ENCODE measurements at regions not wholly inside any gene's neighbourhood (a gene's known extent, or its start where the extent isn't known, plus 50 kb on each side); places are given as distances from the start of the nearest gene placed in this dataset.

- Histone ChIP-seq H2AK9ac (replicated peaks; ENCODE audit: low read depth, low read length, poor library complexity) (no peak overlapping the region), H3K4me3 (ENCODE audit: insufficient read depth, low read depth, low read length) (no peak overlapping the region), H3K14ac (replicated peaks; ENCODE audit: low read depth, low read length) (no peak overlapping the region; the same call in 1 of the 2 replicates), H4K5ac (ENCODE audit: low read depth, low read length) (0 out of 2 replicates have a peak overlapping the region, but pooled peaks have one; percentile 14), H2BK5ac (ENCODE audit: low read depth, low read length, poor library complexity, severe bottlenecking) (peak overlapping the region; percentile 1), H2BK20ac (ENCODE audit: low read depth, low read length) (no peak overlapping the region), H3K27me3 (ENCODE audit: control insufficient read depth, insufficient read depth, low read length) (no peaks in the 10 kb centered on the region), H2AFZ (replicated peaks; ENCODE audit: low read length, poor library complexity) (no peak overlapping the region), H3K9me3 (ENCODE audit: control insufficient read depth, insufficient read depth, low read length) (no peaks in the 10 kb centered on the region), H3K56ac (ENCODE audit: extremely low read depth, insufficient read depth, low read length) (no peak overlapping the region), H3K9me1 (ENCODE audit: insufficient read depth, low read length) (peaks cover 18% of the 10 kb centered on the region), H2AK5ac (ENCODE audit: low read depth, low read length) (no peak overlapping the region), H3K4me1 (ENCODE audit: control insufficient read depth, insufficient read depth, low read length) (peaks cover 14% of the 10 kb centered on the region), H4K20me1 (ENCODE audit: insufficient read depth, low read length) (no peaks in the 10 kb centered on the region), H3K4ac (ENCODE audit: low read depth, low read length) (no peak overlapping the region), H3K9ac (ENCODE audit: low read depth, low read length) (no peak overlapping the region), H2BK120ac (ENCODE audit: low read depth, low read length) (no peak overlapping the region), H4K91ac (ENCODE audit: insufficient read depth, low read depth, low read length) (no peak overlapping the region), H2BK15ac (ENCODE audit: low read depth, low read length) (0 out of 3 replicates have a peak overlapping the region, but pooled peaks have one; percentile 28), H3K23ac (ENCODE audit: low read depth, low read length) (no peak overlapping the region), H3K36me3 (ENCODE audit: control insufficient read depth, insufficient read depth, low read length) (no peaks in the 10 kb centered on the region), H3K79me1 (ENCODE audit: low read depth in 1 of 2, low read length in 2 of 2) (no peaks in the 10 kb centered on the region), H3K27ac (ENCODE audit: insufficient read depth, low read length) (no peak overlapping the region), H4K8ac (ENCODE audit: low read depth in 2 of 2, low read length in 2 of 2) (peak overlapping the region; percentile 69 to 74; a peak in 3 of 4 replicates), H3K4me2 (ENCODE audit: low read depth, low read length) (no peak overlapping the region), H3K18ac (ENCODE audit: low read depth, low read length) (0 out of 2 replicates have a peak overlapping the region, but pooled peaks have one; percentile 7)
- dilution Hi-C loops (cut with HindIII; ENCODE audit: low sequenced_read_pairs, unreplicated experiment) (no loop called here), in situ Hi-C loops (cut with MboI; ENCODE audit: low sequenced_read_pairs) (no loop called here), intact Hi-C loops (cut with micrococcal nuclease) (no loop called here)
- no peak for ATAC-seq (ENCODE audit: low read depth)
- WGBS, 2 experiments (ENCODE audit: extremely low coverage in 2 of 2, insufficient read length in 1 of 2), result no CpG with 5 or more reads among the region's 2 CpGs
- ChIA-PET CTCF (no interaction called here), POLR2A (ENCODE audit: unreplicated experiment) (no interaction called here)
- TF ChIP-seq RAD21 (IDR thresholded peaks at IDR 0.05; ENCODE audit: low read length), result no peak
- TF ChIP-seq MAZ (IDR thresholded peaks at IDR 0.05; ENCODE audit: borderline replicate concordance, low read depth, low read length), result no peak
- no peak for TF ChIP-seq FOS (IDR thresholded peaks at IDR 0.05; ENCODE audit: low read depth, low read length)
- TF ChIP-seq NFE2L2 (IDR thresholded peaks at IDR 0.05; ENCODE audit: low read depth, low read length), result no peak
- TF ChIP-seq ELK1 (IDR thresholded peaks at IDR 0.05; ENCODE audit: borderline replicate concordance, low read depth, low read length), result no peak
- TF ChIP-seq CEBPB (IDR thresholded peaks at IDR 0.05; ENCODE audit: low read depth, low read length), result no peak
- TF ChIP-seq RCOR1 (IDR thresholded peaks at IDR 0.05; ENCODE audit: insufficient replicate concordance, low read length), result no peak
- TF ChIP-seq BHLHE40 (IDR thresholded peaks at IDR 0.05; ENCODE audit: low read depth, low read length), result no peak
- no peak for TF ChIP-seq MAFK (IDR thresholded peaks at IDR 0.05; ENCODE audit: low read depth, low read length)
- TF ChIP-seq CTCF (conservative IDR thresholded peaks at IDR 0.05; ENCODE audit: low read depth, low read length), result no peak
- no peak for TF ChIP-seq POLR2A (IDR thresholded peaks at IDR 0.05; ENCODE audit: low read depth, low read length)
- no peak for TF ChIP-seq MXI1 (IDR thresholded peaks at IDR 0.05; ENCODE audit: borderline replicate concordance, low read depth, low read length)
- no TSS peak for BruUV-seq (replicated peaks)
- no peak for DNase-seq
These were observed 66.0 kb downstream of the HHEX start for GRCh38 chr10:92755725-92756124.

Measured in IMR-90 (cell line).